ENCODE measurements at regions not wholly inside any gene's neighbourhood (a gene's known extent, or its start where the extent isn't known, plus 50 kb on each side); places are given as distances from the start of the nearest gene placed in this dataset.

DNA sequence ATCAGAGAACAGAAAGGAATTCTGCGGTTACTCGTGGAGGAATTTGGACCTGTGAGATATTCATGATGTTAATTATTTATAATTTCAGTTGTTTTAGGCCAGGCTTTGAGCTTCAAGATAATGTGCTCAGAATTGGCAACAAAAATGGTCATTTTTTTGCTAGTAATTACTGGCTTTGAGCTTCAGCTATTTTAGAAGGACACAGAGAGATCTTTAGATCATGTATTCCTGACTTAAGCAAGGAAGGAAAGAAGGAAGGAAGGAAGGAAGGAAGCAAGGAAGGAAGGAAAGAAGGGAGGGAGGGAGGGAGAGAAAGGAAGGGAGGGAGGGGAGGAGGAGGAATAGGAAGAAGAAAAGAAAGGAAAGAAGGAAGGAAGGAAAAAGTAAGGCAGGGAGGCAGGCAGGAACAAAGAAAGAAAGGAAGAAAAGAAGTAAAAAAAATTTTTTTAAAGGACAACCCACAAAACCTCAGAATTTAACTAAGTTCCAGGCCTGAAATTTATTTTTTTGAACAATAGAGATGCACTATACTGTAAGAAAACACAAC is 277.9 kb upstream of the KLF3 start:
- Histone ChIP-seq H3K36me3 (ENCODE audit: insufficient read depth, low read length) (no peaks in the 10 kb centered on the region), H3K4me1 (ENCODE audit: insufficient read depth, low read length) (peaks cover 6% of the 10 kb centered on the region), H3K27me3 (ENCODE audit: control insufficient read depth in 1 of 2, insufficient read depth in 2 of 2, low read length in 2 of 2) (no peaks in the 10 kb centered on the region), H3K27ac (ENCODE audit: low read depth in 1 of 2, low read length in 2 of 2) (no peak overlapping the region), H3K9me3 (ENCODE audit: control insufficient read depth in 1 of 2, insufficient read depth in 1 of 2, low read length in 2 of 2) (peaks cover 0 to 8% of the 10 kb centered on the region in 2 experiments), H3K4me3 (ENCODE audit: low read length) (no peak overlapping the region)
- no peak overlapping the region for H3K27ac Mint-ChIP-seq
- peaks cover 49% of the 10 kb centered on the region for H3K4me1 Mint-ChIP-seq (ENCODE audit: low read depth)
- H3K27me3 Mint-ChIP-seq, result no peaks in the 10 kb centered on the region
- CTCF ChIA-PET, result no interaction called here
- POLR2A ChIA-PET, result no interaction called here
- TF ChIP-seq, protein P1, sequence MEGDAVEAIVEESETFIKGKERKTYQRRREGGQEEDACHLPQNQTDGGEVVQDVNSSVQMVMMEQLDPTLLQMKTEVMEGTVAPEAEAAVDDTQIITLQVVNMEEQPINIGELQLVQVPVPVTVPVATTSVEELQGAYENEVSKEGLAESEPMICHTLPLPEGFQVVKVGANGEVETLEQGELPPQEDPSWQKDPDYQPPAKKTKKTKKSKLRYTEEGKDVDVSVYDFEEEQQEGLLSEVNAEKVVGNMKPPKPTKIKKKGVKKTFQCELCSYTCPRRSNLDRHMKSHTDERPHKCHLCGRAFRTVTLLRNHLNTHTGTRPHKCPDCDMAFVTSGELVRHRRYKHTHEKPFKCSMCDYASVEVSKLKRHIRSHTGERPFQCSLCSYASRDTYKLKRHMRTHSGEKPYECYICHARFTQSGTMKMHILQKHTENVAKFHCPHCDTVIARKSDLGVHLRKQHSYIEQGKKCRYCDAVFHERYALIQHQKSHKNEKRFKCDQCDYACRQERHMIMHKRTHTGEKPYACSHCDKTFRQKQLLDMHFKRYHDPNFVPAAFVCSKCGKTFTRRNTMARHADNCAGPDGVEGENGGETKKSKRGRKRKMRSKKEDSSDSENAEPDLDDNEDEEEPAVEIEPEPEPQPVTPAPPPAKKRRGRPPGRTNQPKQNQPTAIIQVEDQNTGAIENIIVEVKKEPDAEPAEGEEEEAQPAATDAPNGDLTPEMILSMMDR (IDR thresholded peaks at IDR 0.05), result no peak
- intact Hi-C loops (cut with DNase I, micrococcal nuclease), result no loop called here
- ATAC-seq (ENCODE audit: poor library complexity) (no peak), DNase-seq (no peak)
- H3K36me3 Mint-ChIP-seq (ENCODE audit: low read depth), result no peaks in the 10 kb centered on the region
- peaks cover 2% of the 10 kb centered on the region for H3K9me3 Mint-ChIP-seq
- H3K4me3 Mint-ChIP-seq, result no peak overlapping the region

DNA sequence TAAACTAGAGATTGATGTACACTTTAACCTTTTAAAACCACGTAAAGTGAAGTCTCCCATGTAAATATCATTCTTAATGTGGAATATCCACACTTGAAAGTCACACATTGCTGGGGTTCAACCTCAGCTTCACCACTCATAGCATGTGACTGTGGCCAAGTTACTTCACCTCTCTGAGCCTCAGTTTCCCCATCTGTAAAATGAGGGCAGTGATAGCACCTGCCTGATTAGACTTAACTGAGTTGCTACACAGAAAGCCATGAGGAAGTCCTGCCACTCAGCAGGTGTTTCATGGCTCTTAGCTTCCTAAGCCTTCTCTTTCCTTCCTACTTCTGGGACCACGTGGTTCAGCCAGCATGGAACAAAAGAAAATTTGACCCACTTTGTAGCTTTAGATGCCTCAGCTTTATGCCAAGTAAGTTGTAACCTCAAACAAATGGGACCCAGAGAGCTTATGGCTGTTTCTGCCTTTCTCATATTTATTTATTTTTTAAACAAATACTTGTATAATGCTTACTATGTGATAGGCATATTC is 277.3 kb upstream of the KLF3 start:
- CTCF ChIA-PET, result interaction anchor here (1.2 kb wide), 1 partner anchor 103 kb away, joined by 3 read pairs; no protein-coding TSS in a partner anchor
- peaks cover 4% of the 10 kb centered on the region for H3K36me3 Mint-ChIP-seq (ENCODE audit: low read depth)

DNA sequence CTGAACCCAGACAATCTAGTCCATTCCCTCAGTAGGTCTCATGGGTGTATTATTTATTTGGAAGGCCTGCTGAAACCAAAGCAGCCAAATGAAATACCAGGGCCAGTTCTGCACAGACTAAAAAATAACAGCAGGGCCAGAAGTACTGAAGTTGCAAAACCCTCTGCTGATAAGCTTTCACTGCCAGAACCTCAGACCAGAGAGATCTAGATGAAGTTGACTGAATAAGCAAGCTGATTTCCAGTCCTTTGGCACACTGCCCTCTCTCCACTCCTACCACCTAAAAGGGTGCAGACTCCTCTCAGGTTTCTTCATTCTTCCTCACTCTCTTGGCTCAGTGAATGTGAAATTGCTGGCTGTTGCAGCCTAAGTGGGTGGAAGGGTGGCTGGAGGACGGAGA is 276.7 kb upstream of the KLF3 start:
- H3K4me1 Mint-ChIP-seq (ENCODE audit: low read depth), result peaks cover 49% of the 10 kb centered on the region
- Histone ChIP-seq H3K9me3 (ENCODE audit: control insufficient read depth in 1 of 2, insufficient read depth in 1 of 2, low read length in 2 of 2) (peaks cover 3 to 18% of the 10 kb centered on the region in 2 experiments), H3K4me1 (ENCODE audit: insufficient read depth, low read length) (peaks cover 6% of the 10 kb centered on the region), H3K27me3 (ENCODE audit: control insufficient read depth in 1 of 2, insufficient read depth in 2 of 2, low read length in 2 of 2) (no peaks in the 10 kb centered on the region), H3K36me3 (ENCODE audit: insufficient read depth, low read length) (no peaks in the 10 kb centered on the region), H3K27ac (ENCODE audit: low read depth in 1 of 2, low read length in 2 of 2) (no peak overlapping the region), H3K4me3 (ENCODE audit: low read length) (no peak overlapping the region)
- H3K4me3 Mint-ChIP-seq, result no peak overlapping the region
- TF ChIP-seq, protein P1 (IDR thresholded peaks at IDR 0.05), result no peak
- ChIA-PET POLR2A (no interaction called here), CTCF (interaction anchor here (1.2 kb wide), 1 partner anchor 102 kb away, joined by 3 read pairs; no protein-coding TSS in a partner anchor)
- ATAC-seq (ENCODE audit: poor library complexity) (no peak), DNase-seq (no peak)
- no peaks in the 10 kb centered on the region for H3K27me3 Mint-ChIP-seq
- H3K36me3 Mint-ChIP-seq (ENCODE audit: low read depth), result peaks cover 10% of the 10 kb centered on the region
- intact Hi-C loops (cut with DNase I, micrococcal nuclease), result no loop called here
- peaks cover 9% of the 10 kb centered on the region for H3K9me3 Mint-ChIP-seq
- H3K27ac Mint-ChIP-seq, result no peak overlapping the region

More for the DNA sequence above, 277.3 kb upstream of the KLF3 start:
- no peaks in the 10 kb centered on the region for H3K27me3 ChIP-seq (ENCODE audit: control insufficient read depth in 1 of 2, insufficient read depth in 2 of 2, low read length in 2 of 2)
- H3K4me3 Mint-ChIP-seq, result no peak overlapping the region
- TF ChIP-seq, protein P1 (IDR thresholded peaks at IDR 0.05), result no peak
- no peak overlapping the region for H3K4me3 ChIP-seq (ENCODE audit: low read length)
- no peak for ATAC-seq (ENCODE audit: poor library complexity)
- POLR2A ChIA-PET, result no interaction called here
- peaks cover 49% of the 10 kb centered on the region for H3K4me1 Mint-ChIP-seq (ENCODE audit: low read depth)
- no peaks in the 10 kb centered on the region for H3K36me3 ChIP-seq (ENCODE audit: insufficient read depth, low read length)
- peaks cover 6% of the 10 kb centered on the region for H3K4me1 ChIP-seq (ENCODE audit: insufficient read depth, low read length)
- H3K9me3 Mint-ChIP-seq, result peaks cover 6% of the 10 kb centered on the region
- DNase-seq, result no peak
- H3K27ac Mint-ChIP-seq, result no peak overlapping the region
- no peak overlapping the region for H3K27ac ChIP-seq (ENCODE audit: low read depth in 1 of 2, low read length in 2 of 2)
- peaks cover 0 to 13% of the 10 kb centered on the region in 2 experiments for H3K9me3 ChIP-seq (ENCODE audit: control insufficient read depth in 1 of 2, insufficient read depth in 1 of 2, low read length in 2 of 2)
- no peaks in the 10 kb centered on the region for H3K27me3 Mint-ChIP-seq
- intact Hi-C loops (cut with DNase I, micrococcal nuclease), result no loop called here
